B cell (primary cell): ENCODE measurements at regions not wholly inside any gene's neighbourhood (a gene's known extent, or its start where the extent isn't known, plus 50 kb on each side); places are given as distances from the start of the nearest gene placed in this dataset.

ENCODE experiments used
- ATAC-seq: fragments of 200-7000 bp; cut with Tn5 transposase; one replicate; pipeline ENCODE4 v1.10.0; 2021; ENCODE audit warnings: low read depth, mild to moderate bottlenecking, moderate number of reproducible peaks, moderate library complexity
- CTCF ChIA-PET: fragments of 350-600 bp; sonication (Branson Sonifier 250); formaldehyde crosslinking; loops from one replicate; lab custom pipeline; 2021; ENCODE audit warnings: antibody characterized with exemption, inconsistent platforms; lab: Charles Lee
- POLR2A ChIA-PET: fragments of 350-600 bp; sonication (Branson Sonifier 250); formaldehyde crosslinking; loops from one replicate; lab custom pipeline; 2021; ENCODE audit warnings: antibody characterized with exemption; lab: Charles Lee
- DNase-seq: peaks from one replicate; pipeline ENCODE4 v3.0.0; 2013
- H2AFZ ChIP-seq: 2 replicates; pipeline ENCODE4 v1.6.1; 2012; ENCODE audit warnings: mild to moderate bottlenecking, low read depth, low read length; ENCODE audit not compliant: insufficient read depth, poor library complexity, severe bottlenecking
- H3K27ac ChIP-seq, 2 donors: 1 replicate in 1 of 2; 2 replicates in 1 of 2; pipeline ENCODE4 v1.5.1; 2012 to 2013; ENCODE audit warnings: low read length in 2 of 2, mild to moderate bottlenecking in 2 of 2, moderate library complexity in 1 of 2
- H3K27me3 ChIP-seq, 4 experiments: fragments of 200-600 bp in 1 of 4; sonication (generic) in 1 of 4; replicated peaks in 1 of 4; 1 replicate in 2 of 4; 2 replicates in 2 of 4; pipeline versions ENCODE4 v1.6.1 to v1.7.0; 2013 to 2016; ENCODE audit warnings: low read length in 3 of 4, mild to moderate bottlenecking in 2 of 4, mixed read lengths in 1 of 4, moderate library complexity in 1 of 4; ENCODE audit not compliant: insufficient read depth in 4 of 4, control insufficient read depth in 3 of 4; ENCODE audit errors: control extremely low read depth in 1 of 4
- H3K36me3 ChIP-seq, 2 experiments: replicated peaks in 1 of 2; 1 replicate in 1 of 2; 2 replicates in 1 of 2; pipeline versions ENCODE4 v1.6.1 to v1.7.1; 2013; ENCODE audit warnings: low read length in 1 of 2; ENCODE audit not compliant: insufficient read depth in 2 of 2, control insufficient read depth in 1 of 2; ENCODE audit errors: control extremely low read depth in 1 of 2, extremely low read depth in 1 of 2
- H3K4me1 ChIP-seq, 2 donors: fragments of 200-600 bp in 1 of 2; sonication (generic) in 1 of 2; 1 replicate in 1 of 2; 2 replicates in 1 of 2; pipeline versions ENCODE4 v1.5.1 to v1.6.1; 2013 to 2017; ENCODE audit warnings: low read length in 2 of 2; ENCODE audit not compliant: control insufficient read depth in 2 of 2, insufficient read depth in 2 of 2
- H3K4me2 ChIP-seq: replicated peaks from 2 replicates; pipeline ENCODE3; 2012; ENCODE audit warnings: mild to moderate bottlenecking, low read depth, low read length; ENCODE audit not compliant: poor library complexity, severe bottlenecking
- H3K4me3 ChIP-seq, 5 experiments: fragments of 200-600 bp in 1 of 5; sonication (generic) in 1 of 5; 1 replicate in 3 of 5; 2 replicates in 2 of 5; pipeline versions ENCODE4 v1.5.1 to v1.7.0; 2011 to 2016; ENCODE audit warnings: low read length in 4 of 5, mild to moderate bottlenecking in 4 of 5, low read depth in 2 of 5, control low read depth in 1 of 5, moderate library complexity in 1 of 5; ENCODE audit not compliant: insufficient read depth in 1 of 5; ENCODE audit errors: control extremely low read depth in 1 of 5, extremely low read depth in 1 of 5
- H3K79me2 ChIP-seq: fragments of 200-600 bp; sonication (generic); one replicate; pipeline ENCODE4 v1.6.0; 2016; ENCODE audit warnings: low read length; ENCODE audit not compliant: control insufficient read depth, insufficient read depth
- H3K9ac ChIP-seq: fragments of 200-600 bp; sonication (generic); 2 replicates; pipeline ENCODE4 v1.6.1; 2017; ENCODE audit warnings: mild to moderate bottlenecking, low read length, moderate library complexity
- H3K9me3 ChIP-seq, 3 donors: one replicate each; pipeline versions ENCODE4 v1.6.1 to v1.7.1; 2013; ENCODE audit warnings: low read length in 2 of 3; ENCODE audit not compliant: control insufficient read depth in 2 of 3, insufficient read depth in 1 of 3; ENCODE audit errors: control extremely low read depth in 1 of 3
- H4K20me1 ChIP-seq: 2 replicates; pipeline ENCODE4 v1.6.0; 2012; ENCODE audit warnings: mild to moderate bottlenecking, low read length; ENCODE audit not compliant: insufficient read depth, control insufficient read depth, poor library complexity, severe bottlenecking
- H3K27ac Mint-ChIP-seq: one replicate; pipeline ENCODE4 v1.8.0; 2021; ENCODE audit warnings: mixed read lengths
- H3K27me3 Mint-ChIP-seq: one replicate; pipeline ENCODE4 v1.8.0; 2021; ENCODE audit warnings: mixed read lengths
- H3K4me1 Mint-ChIP-seq: one replicate; pipeline ENCODE4 v1.8.0; 2021; ENCODE audit warnings: mixed read lengths
- H3K4me3 Mint-ChIP-seq: one replicate; pipeline ENCODE4 v1.8.0; 2021; ENCODE audit warnings: mixed read lengths
- H3K9me3 Mint-ChIP-seq: one replicate; pipeline ENCODE4 v1.8.0; 2022; ENCODE audit warnings: mixed read lengths; ENCODE audit not compliant: insufficient read depth
- EZH2 ChIP-seq: IDR thresholded peaks from 2 replicates; pipeline ENCODE4 v1.6.1; 2012; ENCODE audit warnings: borderline replicate concordance, low read depth, mild to moderate bottlenecking, moderate library complexity, low read length; ENCODE audit not compliant: insufficient read depth, poor library complexity, severe bottlenecking
- WGBS: methylation state at CpG from one replicate; pipeline ENCODE4 v1.1.5; 2013; ENCODE audit warnings: missing lambda C conversion rate; ENCODE audit not compliant: insufficient coverage; 5-methylcytosine and 5-hydroxymethylcytosine counted together
- intact Hi-C: fragments of 100-400 bp; cut with micrococcal nuclease; formaldehyde crosslinking; loops from one replicate; pipeline ENCODE4 v1.10.0; 2022
- TF ChIP-seq, protein P1 (sequence below): fragments of 200-600 bp; IDR thresholded peaks from one replicate; pipeline ENCODE4 v1.8.0; 2022; ENCODE audit warnings: antibody characterized with exemption, mild to moderate bottlenecking

DNA sequence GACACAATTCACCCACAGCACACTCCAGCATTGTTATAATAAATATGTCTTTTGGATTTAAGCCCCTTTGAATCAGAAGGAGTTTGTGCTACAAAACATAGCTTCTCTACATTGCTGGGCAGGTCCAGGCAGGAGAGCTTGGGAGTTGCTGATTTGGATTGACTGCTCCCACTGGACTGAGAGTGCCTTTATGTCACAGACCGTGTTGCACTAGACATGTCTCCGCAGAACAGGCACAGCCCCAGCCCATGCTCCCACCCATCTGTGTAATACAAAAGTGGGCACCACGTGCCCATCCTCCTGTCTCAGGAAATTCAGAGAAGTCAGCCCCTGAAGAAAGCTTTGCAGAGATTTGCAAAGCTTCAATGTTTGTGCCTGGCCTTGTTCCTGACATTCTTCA lies 117.1 kb downstream of the MED10 start:
- Histone ChIP-seq H3K4me2 (no peak overlapping the region), H3K79me2 (no peaks in the 10 kb centered on the region), H3K4me1 (no peaks in the 10 kb centered on the region), H3K4me3 (no peak overlapping the region), H4K20me1 (no peaks in the 10 kb centered on the region), H3K9ac (no peak overlapping the region), H3K27me3 (no peaks in the 10 kb centered on the region), H3K36me3 (no peaks in the 10 kb centered on the region), H2AFZ (no peak overlapping the region), H3K9me3 (no peaks in the 10 kb centered on the region), H3K27ac (no peak overlapping the region)
- intact Hi-C loops: no loop called here
- ATAC-seq (no peak), DNase-seq (no peak)
- ChIA-PET POLR2A (no interaction called here), CTCF (interaction anchor here (0.8 kb wide), 1 partner anchor 12 kb away, joined by 3 read pairs; no protein-coding TSS in a partner anchor)
- no peak for TF ChIP-seq EZH2
- TF ChIP-seq, protein P1, sequence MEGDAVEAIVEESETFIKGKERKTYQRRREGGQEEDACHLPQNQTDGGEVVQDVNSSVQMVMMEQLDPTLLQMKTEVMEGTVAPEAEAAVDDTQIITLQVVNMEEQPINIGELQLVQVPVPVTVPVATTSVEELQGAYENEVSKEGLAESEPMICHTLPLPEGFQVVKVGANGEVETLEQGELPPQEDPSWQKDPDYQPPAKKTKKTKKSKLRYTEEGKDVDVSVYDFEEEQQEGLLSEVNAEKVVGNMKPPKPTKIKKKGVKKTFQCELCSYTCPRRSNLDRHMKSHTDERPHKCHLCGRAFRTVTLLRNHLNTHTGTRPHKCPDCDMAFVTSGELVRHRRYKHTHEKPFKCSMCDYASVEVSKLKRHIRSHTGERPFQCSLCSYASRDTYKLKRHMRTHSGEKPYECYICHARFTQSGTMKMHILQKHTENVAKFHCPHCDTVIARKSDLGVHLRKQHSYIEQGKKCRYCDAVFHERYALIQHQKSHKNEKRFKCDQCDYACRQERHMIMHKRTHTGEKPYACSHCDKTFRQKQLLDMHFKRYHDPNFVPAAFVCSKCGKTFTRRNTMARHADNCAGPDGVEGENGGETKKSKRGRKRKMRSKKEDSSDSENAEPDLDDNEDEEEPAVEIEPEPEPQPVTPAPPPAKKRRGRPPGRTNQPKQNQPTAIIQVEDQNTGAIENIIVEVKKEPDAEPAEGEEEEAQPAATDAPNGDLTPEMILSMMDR: no peak
- Mint-ChIP-seq H3K9me3 (peaks cover 3% of the 10 kb centered on the region), H3K4me1 (no peaks in the 10 kb centered on the region), H3K4me3 (no peak overlapping the region), H3K27me3 (peaks cover 10% of the 10 kb centered on the region), H3K27ac (no peak overlapping the region)
- WGBS: 79% methylated on average over 3 of the region's 3 CpGs

DNA sequence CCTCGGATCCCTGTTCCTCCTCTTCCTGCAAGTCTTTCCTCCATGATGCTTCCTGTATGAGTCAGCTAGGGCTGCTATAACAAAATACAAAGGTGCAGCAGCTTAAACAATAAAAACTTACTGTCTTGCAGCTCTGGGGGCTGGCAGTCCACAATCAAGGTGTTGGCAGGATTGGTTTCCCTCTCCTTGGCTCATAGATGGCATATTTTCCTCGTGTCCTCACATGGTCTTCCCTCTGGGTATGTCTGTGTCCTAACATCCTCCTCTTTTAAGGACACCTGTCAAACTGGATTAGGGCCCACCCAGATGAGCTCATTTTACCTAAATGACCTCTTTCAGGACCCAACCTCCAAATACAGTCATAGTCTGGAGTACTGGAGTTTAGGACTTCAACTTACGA lies 117.5 kb downstream of the MED10 start:
- Mint-ChIP-seq H3K4me1 (no peaks in the 10 kb centered on the region), H3K27me3 (peaks cover 10% of the 10 kb centered on the region), H3K9me3 (peaks cover 3% of the 10 kb centered on the region), H3K4me3 (no peak overlapping the region), H3K27ac (no peak overlapping the region)
- DNase-seq (no peak), ATAC-seq (no peak)
- ChIA-PET CTCF (interaction anchor here (0.8 kb wide), 1 partner anchor 12 kb away, joined by 3 read pairs; no protein-coding TSS in a partner anchor), POLR2A (no interaction called here)
- TF ChIP-seq, protein P1: no peak
- no peak for TF ChIP-seq EZH2
- no peaks in the 10 kb centered on the region for H4K20me1 ChIP-seq
- H3K4me1 ChIP-seq: no peaks in the 10 kb centered on the region
- H3K27me3 ChIP-seq: no peaks in the 10 kb centered on the region
- H2AFZ ChIP-seq: no peak overlapping the region
- H3K4me3 ChIP-seq: no peak overlapping the region
- H3K27ac ChIP-seq: no peak overlapping the region
- intact Hi-C loops: no loop called here
- H3K79me2 ChIP-seq: no peaks in the 10 kb centered on the region
- 41% methylated on average over 2 of the region's 3 CpGs for WGBS
- no peaks in the 10 kb centered on the region for H3K36me3 ChIP-seq
- H3K9me3 ChIP-seq: no peaks in the 10 kb centered on the region
- H3K9ac ChIP-seq: no peak overlapping the region
- no peak overlapping the region for H3K4me2 ChIP-seq
